WTC11 (cell line): ENCODE measurements at regions not wholly inside any gene's neighbourhood (a gene's known extent, or its start where the extent isn't known, plus 50 kb on each side); places are given as distances from the start of the nearest gene placed in this dataset.

Experiments
- ATAC-seq: fragments of 200-7000 bp; cut with Tn5 transposase; 2 replicates; pipeline ENCODE4 v1.10.0; 2021; ENCODE audit warnings: mild to moderate bottlenecking, moderate library complexity
- CTCF ChIA-PET: fragments of 300-600 bp; sonication (Branson Sonifier 250); formaldehyde crosslinking; loops from one replicate; lab custom pipeline; 2021; ENCODE audit warnings: antibody characterized with exemption; lab: Charles Lee
- POLR2A ChIA-PET: fragments of 350-600 bp; sonication (Branson Sonifier 250); formaldehyde crosslinking; loops from one replicate; lab custom pipeline; 2021; ENCODE audit warnings: antibody characterized with exemption; lab: Charles Lee
- DNase-seq: peaks from one replicate; pipeline ENCODE4 v3.0.0; 2021; ENCODE audit warnings: low spot score
- H3K27ac Mint-ChIP-seq: 2 replicates; pipeline ENCODE4 v1.8.0; 2021; ENCODE audit warnings: mixed read lengths
- H3K27me3 Mint-ChIP-seq: 2 replicates; pipeline ENCODE4 v1.8.0; 2021; ENCODE audit warnings: low read depth, mild to moderate bottlenecking, moderate library complexity, mixed read lengths
- H3K36me3 Mint-ChIP-seq: 2 replicates; pipeline ENCODE4 v1.8.0; 2021; ENCODE audit warnings: mixed read lengths
- H3K4me1 Mint-ChIP-seq: 2 replicates; pipeline ENCODE4 v1.8.0; 2022; ENCODE audit warnings: mixed read lengths
- H3K4me3 Mint-ChIP-seq: 2 replicates; pipeline ENCODE4 v1.8.0; 2021; ENCODE audit warnings: mild to moderate bottlenecking, moderate library complexity, mixed read lengths
- H3K9me3 Mint-ChIP-seq: 2 replicates; pipeline ENCODE4 v1.8.0; 2021; ENCODE audit warnings: mixed read lengths
- CREB1 ChIP-seq: sonication (generic); formaldehyde crosslinking; IDR thresholded peaks from 2 replicates; pipeline ENCODE4 v1.8.0; 2023; ENCODE audit warnings: mild to moderate bottlenecking, missing genetic modification reagents
- ESRRA ChIP-seq: sonication (generic); formaldehyde crosslinking; IDR thresholded peaks from 2 replicates; pipeline ENCODE4 v1.8.1; 2022; ENCODE audit warnings: mild to moderate bottlenecking, missing genetic modification reagents, borderline replicate concordance
- FOXP1 ChIP-seq: sonication (generic); formaldehyde crosslinking; IDR thresholded peaks from 2 replicates; pipeline ENCODE4 v1.8.0; 2022; ENCODE audit warnings: missing genetic modification reagents, mild to moderate bottlenecking, moderate library complexity, borderline replicate concordance
- JAZF1 ChIP-seq: fragments of 250-450 bp; sonication (Bioruptor Pico); IDR thresholded peaks from 2 replicates; pipeline ENCODE4 v1.9.0; 2021; ENCODE audit warnings: moderate library complexity, mild to moderate bottlenecking, inconsistent platforms
- KAT7 ChIP-seq: sonication (generic); formaldehyde crosslinking; IDR thresholded peaks from 2 replicates; pipeline ENCODE4 v1.8.1; 2023; ENCODE audit warnings: missing genetic modification reagents, mild to moderate bottlenecking, borderline replicate concordance
- SOX15 ChIP-seq: fragments of 250-450 bp; sonication (Bioruptor Pico); IDR thresholded peaks from 2 replicates; pipeline ENCODE4 v1.9.0; 2021; ENCODE audit warnings: mild to moderate bottlenecking
- TEAD1 ChIP-seq: sonication (generic); formaldehyde crosslinking; IDR thresholded peaks from 2 replicates; pipeline ENCODE4 v1.8.0; 2022; ENCODE audit warnings: mild to moderate bottlenecking, missing genetic modification reagents
- ZBTB21 ChIP-seq: sonication (generic); formaldehyde crosslinking; IDR thresholded peaks from 2 replicates; pipeline ENCODE4 v1.8.1; 2023; ENCODE audit warnings: mild to moderate bottlenecking, missing genetic modification reagents, borderline replicate concordance
- ZNF121 ChIP-seq: sonication (generic); formaldehyde crosslinking; IDR thresholded peaks from 2 replicates; pipeline ENCODE4 v1.8.0; 2023; ENCODE audit warnings: missing genetic modification reagents
- ZNF138 ChIP-seq: sonication (generic); formaldehyde crosslinking; conservative IDR thresholded peaks from 2 replicates; pipeline ENCODE4 v1.8.1; 2022; ENCODE audit warnings: mild to moderate bottlenecking, moderate library complexity, missing genetic modification reagents
- ZNF263 ChIP-seq: sonication (generic); formaldehyde crosslinking; IDR thresholded peaks from 2 replicates; pipeline ENCODE4 v1.8.1; 2022; ENCODE audit warnings: low read depth, mild to moderate bottlenecking, moderate library complexity, missing genetic modification reagents
- ZNF416 ChIP-seq: fragments of 250-450 bp; sonication (Bioruptor Pico); IDR thresholded peaks from 2 replicates; pipeline ENCODE4 v1.9.0; 2021; ENCODE audit warnings: mild to moderate bottlenecking, inconsistent platforms
- ZNF671 ChIP-seq: fragments of 250-450 bp; sonication (Bioruptor Pico); IDR thresholded peaks from 2 replicates; pipeline ENCODE4 v1.8.0; 2021; ENCODE audit warnings: mild to moderate bottlenecking
- TF ChIP-seq, protein P1 (sequence below): sonication (generic); formaldehyde crosslinking; IDR thresholded peaks from 2 replicates; pipeline ENCODE4 v1.8.1; 2023; ENCODE audit warnings: mild to moderate bottlenecking, missing genetic modification reagents
- TF ChIP-seq, protein P2 (sequence below): fragments of 200-600 bp; IDR thresholded peaks from 2 replicates; pipeline ENCODE4 v1.8.0; 2022; ENCODE audit warnings: antibody characterized with exemption
- TF ChIP-seq, protein P3 (sequence below): fragments of 250-450 bp; sonication (Bioruptor Pico); IDR thresholded peaks from 2 replicates; pipeline ENCODE4 v1.8.0; 2021; ENCODE audit warnings: mild to moderate bottlenecking
- TF ChIP-seq, protein P4 (sequence below): sonication (generic); formaldehyde crosslinking; IDR thresholded peaks from 2 replicates; pipeline ENCODE4 v1.8.1; 2022; ENCODE audit warnings: low read depth, mild to moderate bottlenecking, moderate library complexity, missing genetic modification reagents, borderline replicate concordance
- TF ChIP-seq, protein P5 (sequence below): fragments of 250-450 bp; sonication (Bioruptor Pico); conservative IDR thresholded peaks from 2 replicates; pipeline ENCODE4 v1.9.0; 2021; ENCODE audit warnings: mild to moderate bottlenecking

DNA sequence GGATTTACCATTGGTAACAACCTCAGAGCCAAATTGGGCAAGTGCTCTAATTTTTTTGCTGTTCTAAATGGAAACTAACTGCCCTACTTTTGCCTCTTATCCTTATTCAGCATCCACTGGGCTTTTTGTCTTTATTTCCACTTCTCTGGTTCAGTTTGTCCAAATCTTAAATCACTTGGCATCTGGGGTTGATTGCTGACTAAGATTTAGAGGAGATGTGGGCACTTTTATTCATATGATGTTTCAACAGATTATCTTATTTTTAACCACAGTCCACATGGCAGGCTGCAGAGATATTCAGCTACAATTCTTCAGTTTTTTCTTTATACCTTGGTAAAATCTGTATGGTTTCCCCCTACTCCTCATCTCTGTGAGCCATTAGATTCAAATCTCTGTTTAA, 1161.4 kb upstream of the PCDH7 start (continued):
- TF ChIP-seq, protein P1, sequence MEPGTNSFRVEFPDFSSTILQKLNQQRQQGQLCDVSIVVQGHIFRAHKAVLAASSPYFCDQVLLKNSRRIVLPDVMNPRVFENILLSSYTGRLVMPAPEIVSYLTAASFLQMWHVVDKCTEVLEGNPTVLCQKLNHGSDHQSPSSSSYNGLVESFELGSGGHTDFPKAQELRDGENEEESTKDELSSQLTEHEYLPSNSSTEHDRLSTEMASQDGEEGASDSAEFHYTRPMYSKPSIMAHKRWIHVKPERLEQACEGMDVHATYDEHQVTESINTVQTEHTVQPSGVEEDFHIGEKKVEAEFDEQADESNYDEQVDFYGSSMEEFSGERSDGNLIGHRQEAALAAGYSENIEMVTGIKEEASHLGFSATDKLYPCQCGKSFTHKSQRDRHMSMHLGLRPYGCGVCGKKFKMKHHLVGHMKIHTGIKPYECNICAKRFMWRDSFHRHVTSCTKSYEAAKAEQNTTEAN: no peak
- TF ChIP-seq ESRRA (CRISPR knock-in tag) (no peak), ZNF138 (no peak), ZNF121 (no peak), TEAD1 (CRISPR knock-in tag) (no peak), ZBTB21 (no peak), SOX15 (no peak), ZNF416 (no peak), FOXP1 (no peak)
- TF ChIP-seq, protein P2, sequence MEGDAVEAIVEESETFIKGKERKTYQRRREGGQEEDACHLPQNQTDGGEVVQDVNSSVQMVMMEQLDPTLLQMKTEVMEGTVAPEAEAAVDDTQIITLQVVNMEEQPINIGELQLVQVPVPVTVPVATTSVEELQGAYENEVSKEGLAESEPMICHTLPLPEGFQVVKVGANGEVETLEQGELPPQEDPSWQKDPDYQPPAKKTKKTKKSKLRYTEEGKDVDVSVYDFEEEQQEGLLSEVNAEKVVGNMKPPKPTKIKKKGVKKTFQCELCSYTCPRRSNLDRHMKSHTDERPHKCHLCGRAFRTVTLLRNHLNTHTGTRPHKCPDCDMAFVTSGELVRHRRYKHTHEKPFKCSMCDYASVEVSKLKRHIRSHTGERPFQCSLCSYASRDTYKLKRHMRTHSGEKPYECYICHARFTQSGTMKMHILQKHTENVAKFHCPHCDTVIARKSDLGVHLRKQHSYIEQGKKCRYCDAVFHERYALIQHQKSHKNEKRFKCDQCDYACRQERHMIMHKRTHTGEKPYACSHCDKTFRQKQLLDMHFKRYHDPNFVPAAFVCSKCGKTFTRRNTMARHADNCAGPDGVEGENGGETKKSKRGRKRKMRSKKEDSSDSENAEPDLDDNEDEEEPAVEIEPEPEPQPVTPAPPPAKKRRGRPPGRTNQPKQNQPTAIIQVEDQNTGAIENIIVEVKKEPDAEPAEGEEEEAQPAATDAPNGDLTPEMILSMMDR: no peak

DNA sequence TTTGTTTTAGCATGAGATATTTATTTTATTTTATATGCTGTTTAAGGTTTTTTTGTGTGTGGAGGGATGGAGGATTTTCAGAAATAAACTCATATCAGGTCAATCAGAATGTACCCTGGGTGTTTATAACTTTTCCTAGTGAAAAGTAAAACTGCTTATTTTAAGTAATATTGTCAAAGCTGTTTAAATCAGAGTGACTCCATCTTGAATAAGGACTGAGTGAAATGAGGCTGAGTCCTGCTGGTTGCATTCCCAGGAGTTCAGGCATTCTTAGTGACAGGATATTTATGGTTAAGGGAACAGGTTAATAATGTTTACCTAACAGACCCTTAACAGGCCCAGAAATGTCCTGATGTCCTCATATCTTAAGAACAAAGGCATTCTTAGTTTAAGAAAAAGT, 1160.9 kb upstream of the PCDH7 start:
- H3K4me3 Mint-ChIP-seq: no peak overlapping the region
- peaks cover 9% of the 10 kb centered on the region for H3K9me3 Mint-ChIP-seq
- H3K36me3 Mint-ChIP-seq: no peaks in the 10 kb centered on the region
- H3K4me1 Mint-ChIP-seq: no peaks in the 10 kb centered on the region
- H3K27me3 Mint-ChIP-seq: no peaks in the 10 kb centered on the region
- ChIA-PET POLR2A (no interaction called here), CTCF (no interaction called here)
- TF ChIP-seq, protein P3, sequence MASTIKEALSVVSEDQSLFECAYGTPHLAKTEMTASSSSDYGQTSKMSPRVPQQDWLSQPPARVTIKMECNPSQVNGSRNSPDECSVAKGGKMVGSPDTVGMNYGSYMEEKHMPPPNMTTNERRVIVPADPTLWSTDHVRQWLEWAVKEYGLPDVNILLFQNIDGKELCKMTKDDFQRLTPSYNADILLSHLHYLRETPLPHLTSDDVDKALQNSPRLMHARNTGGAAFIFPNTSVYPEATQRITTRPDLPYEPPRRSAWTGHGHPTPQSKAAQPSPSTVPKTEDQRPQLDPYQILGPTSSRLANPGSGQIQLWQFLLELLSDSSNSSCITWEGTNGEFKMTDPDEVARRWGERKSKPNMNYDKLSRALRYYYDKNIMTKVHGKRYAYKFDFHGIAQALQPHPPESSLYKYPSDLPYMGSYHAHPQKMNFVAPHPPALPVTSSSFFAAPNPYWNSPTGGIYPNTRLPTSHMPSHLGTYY (CRISPR knock-in tag): no peak
- TF ChIP-seq, protein P4, sequence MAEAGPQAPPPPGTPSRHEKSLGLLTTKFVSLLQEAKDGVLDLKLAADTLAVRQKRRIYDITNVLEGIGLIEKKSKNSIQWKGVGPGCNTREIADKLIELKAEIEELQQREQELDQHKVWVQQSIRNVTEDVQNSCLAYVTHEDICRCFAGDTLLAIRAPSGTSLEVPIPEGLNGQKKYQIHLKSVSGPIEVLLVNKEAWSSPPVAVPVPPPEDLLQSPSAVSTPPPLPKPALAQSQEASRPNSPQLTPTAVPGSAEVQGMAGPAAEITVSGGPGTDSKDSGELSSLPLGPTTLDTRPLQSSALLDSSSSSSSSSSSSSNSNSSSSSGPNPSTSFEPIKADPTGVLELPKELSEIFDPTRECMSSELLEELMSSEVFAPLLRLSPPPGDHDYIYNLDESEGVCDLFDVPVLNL: no peak
- TF ChIP-seq ZNF671 (CRISPR knock-in tag): no peak
- ATAC-seq (no peak), DNase-seq (no peak)
- H3K27ac Mint-ChIP-seq: no peak overlapping the region

DNA sequence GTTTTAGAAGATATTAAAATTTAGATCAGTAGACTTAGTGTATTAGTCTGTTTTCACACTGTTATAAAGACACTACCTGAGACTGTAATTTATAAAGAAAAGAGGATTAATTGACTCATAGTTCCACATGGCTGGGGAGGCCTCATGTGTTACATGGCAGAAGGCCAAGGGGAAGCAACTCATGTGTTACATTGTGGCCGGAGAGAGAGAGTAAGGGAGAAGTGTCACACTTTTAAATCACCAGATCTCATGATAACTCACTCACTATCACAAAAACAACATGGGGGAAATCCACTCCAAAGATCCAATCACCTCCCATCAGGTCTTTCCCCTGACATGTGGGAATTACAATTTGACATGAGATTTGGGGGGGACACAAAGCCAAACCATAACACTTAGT, 1159.7 kb upstream of the PCDH7 start:
- peaks cover 9% of the 10 kb centered on the region for H3K9me3 Mint-ChIP-seq
- ATAC-seq (no peak), DNase-seq (no peak)
- no peaks in the 10 kb centered on the region for H3K4me1 Mint-ChIP-seq
- ChIA-PET CTCF (no interaction called here), POLR2A (no interaction called here)
- TF ChIP-seq ZNF263 (CRISPR knock-in tag): no peak
- no peak for TF ChIP-seq CREB1
- H3K27me3 Mint-ChIP-seq: no peaks in the 10 kb centered on the region
- H3K4me3 Mint-ChIP-seq: no peak overlapping the region
- H3K36me3 Mint-ChIP-seq: no peaks in the 10 kb centered on the region
- no peak overlapping the region for H3K27ac Mint-ChIP-seq

DNA sequence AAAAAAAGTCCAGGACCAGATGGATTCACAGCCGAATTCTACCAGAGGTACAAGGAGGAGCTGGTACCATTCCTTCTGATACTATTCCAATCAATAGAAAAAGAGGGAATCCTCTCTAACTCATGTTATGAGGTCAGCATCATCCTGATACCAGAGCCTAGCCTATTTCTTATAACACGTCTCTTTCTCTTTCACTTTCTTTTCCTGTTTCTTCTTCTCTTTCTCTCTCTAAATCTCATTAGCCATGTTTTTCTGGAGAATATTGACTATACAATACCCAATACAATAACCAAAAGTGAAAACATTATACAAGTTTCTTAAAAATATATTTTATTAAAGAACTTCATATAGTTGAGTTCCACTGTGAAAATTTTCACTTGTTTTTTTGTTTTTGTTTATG, 1154.9 kb upstream of the PCDH7 start:
- no peaks in the 10 kb centered on the region for H3K27me3 Mint-ChIP-seq
- H3K4me3 Mint-ChIP-seq: no peak overlapping the region
- H3K36me3 Mint-ChIP-seq: no peaks in the 10 kb centered on the region
- ChIA-PET CTCF (no interaction called here), POLR2A (no interaction called here)
- H3K4me1 Mint-ChIP-seq: peaks cover 5% of the 10 kb centered on the region; the same call in 1 of the 2 replicates
- H3K27ac Mint-ChIP-seq: no peak overlapping the region
- ATAC-seq (no peak), DNase-seq (no peak)
- peaks cover 6% of the 10 kb centered on the region for H3K9me3 Mint-ChIP-seq
- TF ChIP-seq KAT7 (CRISPR knock-in tag): no peak
- no peak for TF ChIP-seq JAZF1 (CRISPR knock-in tag)
- TF ChIP-seq, protein P5, sequence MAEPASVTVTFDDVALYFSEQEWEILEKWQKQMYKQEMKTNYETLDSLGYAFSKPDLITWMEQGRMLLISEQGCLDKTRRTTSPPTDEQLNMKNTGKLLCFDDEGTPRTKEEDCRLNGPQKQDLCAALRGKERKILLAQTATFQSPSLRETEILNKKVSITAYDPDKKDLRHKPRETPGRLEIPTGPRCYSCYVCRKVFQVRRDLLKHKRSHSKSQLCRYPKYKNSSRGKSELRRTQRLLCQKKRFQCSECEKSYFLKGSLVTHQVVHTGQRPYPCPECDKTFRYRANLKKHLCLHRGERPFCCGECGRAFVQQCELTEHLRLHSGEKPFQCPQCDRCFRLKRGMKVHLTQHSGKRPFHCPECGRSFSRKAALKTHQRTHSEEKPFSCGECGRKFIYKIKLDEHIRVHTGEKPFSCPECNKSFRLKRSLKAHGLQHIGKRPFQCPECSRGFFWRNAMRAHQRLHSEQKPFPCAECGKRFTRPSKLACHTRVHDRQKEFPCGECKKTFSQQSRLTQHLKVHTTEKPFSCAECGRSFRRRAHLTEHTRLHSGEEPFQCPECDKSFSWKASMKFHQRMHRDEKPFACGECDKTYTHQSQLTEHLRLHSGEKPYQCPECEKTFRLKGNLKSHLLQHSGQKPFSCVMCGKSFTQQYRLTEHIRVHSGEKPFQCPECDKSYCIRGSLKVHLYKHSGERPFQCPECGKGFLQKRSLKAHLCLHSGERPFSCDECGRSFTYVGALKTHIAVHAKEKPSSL (CRISPR knock-in tag): no peak
